ENCODE measurements at regions not wholly inside any gene's neighbourhood (a gene's known extent, or its start where the extent isn't known, plus 50 kb on each side); places are given as distances from the start of the nearest gene placed in this dataset.

DNA sequence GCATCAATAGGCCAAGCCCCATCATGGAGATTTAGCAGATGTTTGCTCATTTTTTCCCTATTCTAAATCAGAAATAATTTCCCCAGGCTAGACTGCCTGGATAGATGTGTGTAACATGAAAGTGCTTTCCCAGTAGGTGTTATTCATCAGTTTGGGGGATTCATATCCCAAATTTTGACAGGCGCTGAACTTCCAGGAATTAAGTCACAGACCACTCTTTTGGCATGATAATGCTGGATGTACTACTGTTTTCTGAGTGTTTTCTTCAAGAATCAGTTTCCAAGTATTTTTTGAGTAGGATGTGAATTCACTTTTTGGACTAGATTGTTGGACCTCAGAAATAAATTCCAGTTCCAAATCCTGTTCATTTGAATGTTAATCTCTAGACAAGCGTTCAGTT, 637.4 kb downstream of the REEP3 start:
- no peak for TF ChIP-seq CTCF (IDR thresholded peaks at IDR 0.05; ENCODE audit: poor library complexity)
- no peak for TF ChIP-seq EZH2 (IDR thresholded peaks at IDR 0.05; ENCODE audit: borderline replicate concordance)

Data from hepatocyte (in vitro differentiated cells).